Fibroblast of pulmonary artery (primary cell): ENCODE measurements at regions not wholly inside any gene's neighbourhood (a gene's known extent, or its start where the extent isn't known, plus 50 kb on each side); places are given as distances from the start of the nearest gene placed in this dataset.

Experiments used
- DNase-seq: peaks from one replicate; pipeline ENCODE4 v3.0.0-alpha.2; 2010; ENCODE audit warnings: low read depth
- H3K4me3 ChIP-seq: replicated peaks from 2 replicates; pipeline ENCODE4 v1.5.1; 2011; ENCODE audit warnings: low read depth, mild to moderate bottlenecking, control low read depth, low read length, moderate library complexity
- CTCF ChIP-seq: IDR thresholded peaks from 2 replicates; pipeline ENCODE4 v1.5.1; 2011; ENCODE audit warnings: mild to moderate bottlenecking, control low read depth, low read length, inconsistent platforms; ENCODE audit errors: missing control alignments

- peak; percentile 41 for DNase-seq
- H3K4me3 ChIP-seq, result no peak overlapping the region
- TF ChIP-seq CTCF, result no peak
These were observed 126.9 kb upstream of the OSMR start for GRCh38 chr5:38718771-38719391.

GRCh38 chr5:38719403-38719802 lies 126.4 kb upstream of the OSMR start:
- DNase-seq, result no peak
- no peak for TF ChIP-seq CTCF
- H3K4me3 ChIP-seq, result no peak overlapping the region

GRCh38 chr5:38719916-38720315 lies 125.9 kb upstream of the OSMR start:
- TF ChIP-seq CTCF, result no peak
- no peak overlapping the region for H3K4me3 ChIP-seq
- peak; percentile 43 for DNase-seq

GRCh38 chr5:38720554-38721361 lies 125.1 kb upstream of the OSMR start:
- no peak overlapping the region for H3K4me3 ChIP-seq
- DNase-seq, result no peak
- TF ChIP-seq CTCF, result no peak

- TF ChIP-seq CTCF, result no peak
These were observed 122.9 kb upstream of the OSMR start for GRCh38 chr5:38722918-38723317.

GRCh38 chr5:38723426-38723825 lies 122.4 kb upstream of the OSMR start:
- DNase-seq, result no peak
- H3K4me3 ChIP-seq, result no peak overlapping the region
- no peak for TF ChIP-seq CTCF

More at GRCh38 chr5:38722918-38723317, 122.9 kb upstream of the OSMR start:
- no peak for DNase-seq
- no peak overlapping the region for H3K4me3 ChIP-seq
